Astrocyte of the cerebellum (primary cell): ENCODE measurements at regions not wholly inside any gene's neighbourhood (a gene's known extent, or its start where the extent isn't known, plus 50 kb on each side); places are given as distances from the start of the nearest gene placed in this dataset.
"Not testable (repeated sequence)": the region's sequence is repeated elsewhere in the genome, so short reads cannot be mapped to it uniquely, and the experiment has no call there.

ENCODE experiments used
- DNase-seq: peaks from one replicate; pipeline ENCODE4 v3.0.0-alpha.2; 2011; ENCODE audit warnings: low read depth
- H3K4me3 ChIP-seq: 2 replicates; pipeline ENCODE4 v1.5.1; 2011; ENCODE audit warnings: mild to moderate bottlenecking, low read depth, low read length, moderate library complexity
- in situ Hi-C: cut with HindIII; loops from 2 replicates; pipeline ENCODE4 v1.10.0; 2017; ENCODE audit warnings: low sequenced_read_pairs
- TF ChIP-seq, protein P1 (sequence below): IDR thresholded peaks from 2 replicates; pipeline ENCODE4 v1.5.1; 2012; ENCODE audit warnings: low read length, low read depth, moderate library complexity, mild to moderate bottlenecking; ENCODE audit errors: missing control alignments

DNA sequence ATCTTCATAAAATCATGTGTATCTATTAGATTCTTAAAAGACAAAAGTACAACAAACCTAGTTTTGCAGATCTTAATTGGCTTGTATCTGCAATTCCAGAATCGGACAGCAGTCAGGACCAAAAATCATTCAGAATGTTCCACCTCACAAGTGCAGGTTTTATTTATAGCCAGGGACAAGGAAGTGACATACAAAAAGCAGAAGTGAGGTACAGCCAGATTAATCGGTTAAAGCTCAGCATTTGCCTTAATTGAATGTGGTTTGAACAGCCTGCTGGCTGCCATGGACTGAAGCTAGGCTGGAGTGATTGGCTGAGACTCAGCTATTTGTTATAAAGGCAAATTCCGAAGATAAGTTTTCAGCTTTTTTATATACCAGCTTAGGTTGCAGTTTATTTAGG lies 932.6 kb downstream of the C4orf33 start:
- DNase-seq = no peak
- in situ Hi-C loops = no loop called here
- no peak overlapping the region for H3K4me3 ChIP-seq
- TF ChIP-seq, protein P1, sequence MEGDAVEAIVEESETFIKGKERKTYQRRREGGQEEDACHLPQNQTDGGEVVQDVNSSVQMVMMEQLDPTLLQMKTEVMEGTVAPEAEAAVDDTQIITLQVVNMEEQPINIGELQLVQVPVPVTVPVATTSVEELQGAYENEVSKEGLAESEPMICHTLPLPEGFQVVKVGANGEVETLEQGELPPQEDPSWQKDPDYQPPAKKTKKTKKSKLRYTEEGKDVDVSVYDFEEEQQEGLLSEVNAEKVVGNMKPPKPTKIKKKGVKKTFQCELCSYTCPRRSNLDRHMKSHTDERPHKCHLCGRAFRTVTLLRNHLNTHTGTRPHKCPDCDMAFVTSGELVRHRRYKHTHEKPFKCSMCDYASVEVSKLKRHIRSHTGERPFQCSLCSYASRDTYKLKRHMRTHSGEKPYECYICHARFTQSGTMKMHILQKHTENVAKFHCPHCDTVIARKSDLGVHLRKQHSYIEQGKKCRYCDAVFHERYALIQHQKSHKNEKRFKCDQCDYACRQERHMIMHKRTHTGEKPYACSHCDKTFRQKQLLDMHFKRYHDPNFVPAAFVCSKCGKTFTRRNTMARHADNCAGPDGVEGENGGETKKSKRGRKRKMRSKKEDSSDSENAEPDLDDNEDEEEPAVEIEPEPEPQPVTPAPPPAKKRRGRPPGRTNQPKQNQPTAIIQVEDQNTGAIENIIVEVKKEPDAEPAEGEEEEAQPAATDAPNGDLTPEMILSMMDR = no peak

- no peak overlapping the region for H3K4me3 ChIP-seq
- in situ Hi-C loops = no loop called here
- TF ChIP-seq, protein P1 = no peak
- DNase-seq = no peak
Measured at GRCh38 chr4:130029442-130029841, 933.5 kb downstream of the C4orf33 start.

GRCh38 chr4:130031858-130032257 lies 935.9 kb downstream of the C4orf33 start:
- TF ChIP-seq, protein P1 = no peak
- in situ Hi-C loops = no loop called here
- DNase-seq = no peak
- H3K4me3 ChIP-seq = no peak overlapping the region

DNA sequence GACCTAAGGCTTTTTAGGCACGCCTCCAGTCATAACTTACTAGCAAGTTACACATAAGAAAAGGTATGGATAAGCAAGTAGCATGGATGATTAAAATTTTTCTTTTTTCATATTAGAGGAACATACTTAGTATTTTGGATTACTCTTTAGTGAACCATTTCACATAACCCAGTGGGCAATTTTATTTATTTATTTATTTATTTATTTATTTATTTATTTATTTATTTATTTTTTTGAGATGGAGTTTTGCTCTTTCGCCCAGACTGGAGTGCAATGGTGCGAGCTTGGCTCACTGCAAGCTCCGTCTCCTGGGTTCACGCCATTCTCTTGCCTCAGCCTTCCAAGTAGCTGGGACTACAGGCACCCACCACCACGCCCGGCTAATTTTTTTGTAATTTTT lies 937.7 kb downstream of the C4orf33 start:
- H3K4me3 ChIP-seq, in situ Hi-C loops, DNase-seq: not testable (repeated sequence)

- TF ChIP-seq, protein P1 = no peak
- no peak for DNase-seq
- no peak overlapping the region for H3K4me3 ChIP-seq
- in situ Hi-C loops = no loop called here
Measured at GRCh38 chr4:130034876-130035275, 938.9 kb downstream of the C4orf33 start.

DNA sequence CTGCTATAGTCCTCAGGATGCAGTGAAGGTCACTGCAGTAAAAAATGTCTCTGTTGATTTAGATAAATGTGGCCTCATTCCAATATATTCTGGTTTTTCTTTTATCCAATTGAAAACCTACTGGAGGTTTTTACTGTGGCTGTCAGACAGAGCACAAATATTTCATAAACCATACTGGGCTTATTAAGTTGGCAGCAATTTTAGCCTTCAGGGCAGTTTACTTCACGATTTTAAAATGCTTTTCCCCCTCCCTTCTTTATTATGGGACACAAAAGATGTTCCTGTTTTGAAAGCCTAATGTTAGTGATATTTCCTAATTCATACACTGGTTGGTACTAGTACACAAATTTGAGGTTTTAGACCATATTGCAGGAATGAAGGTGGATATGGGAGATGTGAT lies 939.4 kb downstream of the C4orf33 start:
- in situ Hi-C loops = no loop called here
- H3K4me3 ChIP-seq = no peak overlapping the region
- TF ChIP-seq, protein P1 = no peak
- DNase-seq = no peak

DNA sequence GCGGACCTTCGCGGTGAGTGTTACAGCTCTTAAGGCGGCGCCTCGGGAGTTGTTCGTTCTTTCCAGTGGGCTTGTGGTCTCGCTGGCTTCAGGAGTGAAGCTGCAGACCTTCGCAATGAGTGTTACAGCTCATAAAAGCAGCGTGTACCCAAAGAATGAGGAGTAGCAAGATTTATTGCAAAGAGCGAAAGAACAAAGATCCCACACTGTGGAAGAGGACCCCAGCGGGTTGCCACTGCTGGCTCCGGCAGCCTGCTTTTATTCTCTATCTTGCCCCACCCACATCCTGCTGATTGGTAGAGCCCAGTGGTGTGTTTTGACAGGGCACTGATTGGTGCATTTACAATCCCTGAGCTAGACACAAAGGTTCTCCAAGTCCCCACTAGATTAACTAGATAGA lies 941.9 kb downstream of the C4orf33 start:
- H3K4me3 ChIP-seq, DNase-seq, in situ Hi-C loops: not testable (repeated sequence)

GRCh38 chr4:130038540-130038939 lies 942.6 kb downstream of the C4orf33 start:
- in situ Hi-C loops, DNase-seq, H3K4me3 ChIP-seq: not testable (repeated sequence)
